Aorta (tissue), 5 donors: ENCODE measurements at regions not wholly inside any gene's neighbourhood (a gene's known extent, or its start where the extent isn't known, plus 50 kb on each side); places are given as distances from the start of the nearest gene placed in this dataset.

Source experiments
- ATAC-seq: fragments of 200-7000 bp; cut with Tn5 transposase; one replicate; pipeline ENCODE4 v1.9.1; 2022; ENCODE audit warnings: moderate library complexity; ENCODE audit not compliant: low FRiP score
- DNase-seq, 2 donors: peaks; one replicate each; pipeline ENCODE4 v3.0.0-alpha.2; 2020
- H3K27ac ChIP-seq, 2 donors: one replicate each; pipeline ENCODE4 v1.5.1; 2013; ENCODE audit warnings: low read length in 2 of 2, mild to moderate bottlenecking in 2 of 2, moderate library complexity in 2 of 2, control low read depth in 1 of 2, inconsistent platforms in 1 of 2, low read depth in 1 of 2
- H3K27me3 ChIP-seq, 2 donors: one replicate each; pipeline ENCODE4 v1.6.1; 2013; ENCODE audit warnings: control low read depth in 1 of 2, low read length in 1 of 2, mild to moderate bottlenecking in 1 of 2, moderate library complexity in 1 of 2; ENCODE audit not compliant: insufficient read depth in 2 of 2, control insufficient read depth in 1 of 2
- H3K36me3 ChIP-seq, 2 donors: one replicate each; pipeline ENCODE4 v1.6.1; 2013; ENCODE audit warnings: control low read depth in 1 of 2, low read length in 1 of 2, mild to moderate bottlenecking in 1 of 2; ENCODE audit not compliant: insufficient read depth in 2 of 2, control insufficient read depth in 1 of 2
- H3K4me1 ChIP-seq, 2 donors: one replicate each; pipeline ENCODE4 v1.6.1; 2013; ENCODE audit warnings: low read length in 2 of 2, control low read depth in 1 of 2, mild to moderate bottlenecking in 1 of 2, moderate library complexity in 1 of 2; ENCODE audit not compliant: insufficient read depth in 2 of 2, control insufficient read depth in 1 of 2
- H3K4me3 ChIP-seq, 2 donors: one replicate each; pipeline ENCODE4 v1.5.1; 2013; ENCODE audit warnings: low read length in 2 of 2, control low read depth in 1 of 2, mild to moderate bottlenecking in 1 of 2
- H3K9me3 ChIP-seq: one replicate; pipeline ENCODE4 v1.6.1; 2013; ENCODE audit warnings: mild to moderate bottlenecking, low read length; ENCODE audit not compliant: control insufficient read depth
- WGBS, 2 donors: extraction: QIAGEN DNeasy Blood & Tissue Kit; methylation state at CpG; one replicate each; pipeline ENCODE4 v1.1.7; 2013; 5-methylcytosine and 5-hydroxymethylcytosine counted together
- intact Hi-C, 2 donors: fragments of 100-400 bp; cut with DNase I; formaldehyde crosslinking; loops; one replicate each; pipeline versions ENCODE4 v1.14.2 to v1.15.0; 2022
- donor health status: healthy with polysubstance abuse.
- donor health status: Bipolar disorder and iron deficiency.
- donor health status: DM: no; HTN: no; CAD: no.
- donor health status: DM: no; HTN: no; CAD: no.
- donor health status: DM: yes; HTN: yes; CAD: no.

DNA sequence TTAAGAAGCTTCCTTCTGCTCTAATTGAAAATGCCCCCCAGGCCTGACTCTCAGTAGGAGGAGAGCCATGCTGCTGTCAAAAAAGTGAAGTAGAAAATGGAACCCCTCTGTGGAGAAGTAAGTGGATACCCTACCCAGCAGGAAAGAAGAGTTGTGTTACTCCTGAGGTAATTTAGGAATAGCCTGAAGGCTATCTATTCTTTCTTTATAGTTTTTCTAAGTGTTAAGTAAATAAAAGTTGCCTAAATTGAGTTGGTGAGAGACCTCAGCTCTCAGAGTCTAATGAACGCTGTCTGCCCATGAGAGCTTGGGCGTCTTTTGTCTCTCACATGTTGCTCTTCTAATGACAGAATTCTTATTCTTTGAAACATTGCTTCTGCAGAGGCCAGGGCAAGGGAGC lies 116.2 kb downstream of the NSUN3 start:
- no peaks in the 10 kb centered on the region for H3K27me3 ChIP-seq
- ATAC-seq = no peak
- H3K4me3 ChIP-seq = no peak overlapping the region
- no peaks in the 10 kb centered on the region for H3K9me3 ChIP-seq
- H3K4me1 ChIP-seq = no peaks in the 10 kb centered on the region
- no peak for DNase-seq
- H3K27ac ChIP-seq = no peak overlapping the region
- no peaks in the 10 kb centered on the region for H3K36me3 ChIP-seq
- intact Hi-C loops = no loop called here
- 50 to 58% methylated on average over 2 of the region's 2 CpGs for WGBS, 2 donors

GRCh38 chr3:94183551-94183950 lies 120.7 kb downstream of the NSUN3 start:
- Histone ChIP-seq H3K27ac (no peak overlapping the region), H3K4me1 (no peaks in the 10 kb centered on the region), H3K4me3 (no peak overlapping the region), H3K27me3 (no peaks in the 10 kb centered on the region), H3K9me3 (no peaks in the 10 kb centered on the region), H3K36me3 (no peaks in the 10 kb centered on the region)
- ATAC-seq = no peak
- intact Hi-C loops = no loop called here
- 77 to 80% methylated on average over 6 of the region's 6 CpGs for WGBS, 2 donors
- DNase-seq = no peak

DNA sequence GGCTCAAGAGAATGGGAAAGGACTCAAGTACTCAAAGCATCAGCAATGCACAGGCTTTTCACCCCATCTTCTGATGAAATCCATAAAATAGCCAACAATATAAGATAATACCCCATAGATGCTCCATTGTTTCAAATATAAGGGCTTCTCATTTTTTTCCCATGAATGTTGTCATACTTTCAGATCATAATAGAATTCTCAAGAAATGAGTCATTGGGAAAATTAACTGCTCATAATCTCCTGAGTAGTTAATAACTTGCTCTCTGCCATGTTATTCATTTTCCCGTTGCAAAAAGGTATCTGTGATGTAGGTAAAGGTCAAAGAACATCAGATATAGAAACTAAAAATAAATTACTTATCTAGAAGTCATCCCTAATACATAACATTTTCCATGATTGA lies 121.9 kb downstream of the NSUN3 start:
- WGBS, 2 donors = 0% methylated on average over 1 of the region's 1 CpG
- intact Hi-C loops = no loop called here
- no peak overlapping the region for H3K4me3 ChIP-seq

DNA sequence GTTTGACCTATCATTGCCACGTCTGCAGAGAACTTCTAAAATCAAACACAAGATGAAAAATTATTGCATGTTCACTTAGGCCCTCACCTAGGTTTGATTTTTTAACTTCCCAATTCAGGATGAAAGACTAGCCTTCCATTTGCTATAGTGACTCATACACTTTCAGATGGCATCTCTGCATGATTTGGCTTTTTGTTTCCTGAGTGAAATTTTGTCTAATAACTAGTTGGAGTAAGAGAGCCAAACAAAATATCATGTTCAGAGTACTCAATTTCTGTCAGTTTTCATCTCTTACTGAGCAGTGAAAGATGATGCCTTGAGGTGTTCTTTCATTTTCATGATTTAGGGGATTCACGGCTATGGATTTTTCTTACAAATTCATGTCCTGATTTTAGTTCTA lies 122.9 kb downstream of the NSUN3 start:
- no peaks in the 10 kb centered on the region for H3K9me3 ChIP-seq
- intact Hi-C loops = no loop called here
- no peaks in the 10 kb centered on the region for H3K4me1 ChIP-seq
- no peaks in the 10 kb centered on the region for H3K27me3 ChIP-seq
- DNase-seq (no peak), ATAC-seq (no peak)
- H3K4me3 ChIP-seq = no peak overlapping the region
- H3K36me3 ChIP-seq = no peaks in the 10 kb centered on the region
- no peak overlapping the region for H3K27ac ChIP-seq
- 77 to 78% methylated on average over 2 of the region's 2 CpGs for WGBS, 2 donors

More for the DNA sequence above, 121.9 kb downstream of the NSUN3 start:
- no peaks in the 10 kb centered on the region for H3K4me1 ChIP-seq
- H3K27ac ChIP-seq = no peak overlapping the region
- no peaks in the 10 kb centered on the region for H3K27me3 ChIP-seq
- H3K36me3 ChIP-seq = no peaks in the 10 kb centered on the region
- no peak for DNase-seq
- H3K9me3 ChIP-seq = no peaks in the 10 kb centered on the region
- no peak for ATAC-seq

- H3K4me1 ChIP-seq = no peaks in the 10 kb centered on the region
- DNase-seq = no peak
- intact Hi-C loops = no loop called here
- H3K27ac ChIP-seq = no peak overlapping the region
- no peaks in the 10 kb centered on the region for H3K36me3 ChIP-seq
- ATAC-seq = no peak
- H3K4me3 ChIP-seq = no peak overlapping the region
- no peaks in the 10 kb centered on the region for H3K27me3 ChIP-seq
- no peaks in the 10 kb centered on the region for H3K9me3 ChIP-seq
- 79 to 80% methylated on average over 2 of the region's 2 CpGs for WGBS, 2 donors
Measured at GRCh38 chr3:94187697-94188096, 124.8 kb downstream of the NSUN3 start.

DNA sequence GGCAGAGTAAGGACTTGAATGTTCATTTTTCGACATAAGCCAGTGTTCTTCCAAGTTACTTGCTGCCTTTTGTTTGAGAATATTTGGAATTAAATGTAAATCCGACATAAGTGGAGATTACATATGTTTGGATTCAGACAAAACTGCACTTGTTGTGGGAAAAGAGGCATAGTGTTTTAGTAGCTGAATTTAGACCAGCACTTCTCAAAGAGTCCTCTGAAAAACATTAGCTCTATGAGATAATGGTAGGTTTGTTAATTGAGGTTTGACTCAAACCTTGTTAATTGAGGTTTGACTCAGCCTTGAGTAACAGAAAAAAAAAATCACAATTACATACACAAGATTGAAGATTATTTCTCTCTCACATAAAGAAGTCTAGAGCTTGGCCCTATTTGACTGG lies 132.5 kb downstream of the NSUN3 start:
- ATAC-seq (no peak), DNase-seq (no peak)
- Histone ChIP-seq H3K9me3 (no peaks in the 10 kb centered on the region), H3K4me3 (no peak overlapping the region), H3K4me1 (no peaks in the 10 kb centered on the region), H3K27ac (no peak overlapping the region), H3K27me3 (no peaks in the 10 kb centered on the region), H3K36me3 (no peaks in the 10 kb centered on the region)
- intact Hi-C loops = no loop called here
- WGBS, 2 donors = 74 to 81% methylated on average over 2 of the region's 2 CpGs

GRCh38 chr3:94206291-94206690 lies 143.4 kb downstream of the NSUN3 start:
- H3K27ac ChIP-seq = no peak overlapping the region
- H3K4me3 ChIP-seq = no peak overlapping the region
- intact Hi-C loops = no loop called here
- DNase-seq = no peak
- no peaks in the 10 kb centered on the region for H3K4me1 ChIP-seq
- H3K36me3 ChIP-seq = no peaks in the 10 kb centered on the region
- ATAC-seq = no peak
- H3K27me3 ChIP-seq = peaks cover 0 to 1% of the 10 kb centered on the region in 2 donors
- WGBS, 2 donors = 85 to 91% methylated on average over 2 of the region's 2 CpGs
- peaks cover 1% of the 10 kb centered on the region for H3K9me3 ChIP-seq

- no peak for DNase-seq
- H3K27me3 ChIP-seq = peaks cover 0 to 1% of the 10 kb centered on the region in 2 donors
- ATAC-seq = no peak
- H3K27ac ChIP-seq = no peak overlapping the region
- 51 to 56% methylated on average over 1 of the region's 1 CpG for WGBS, 2 donors
- intact Hi-C loops = no loop called here
- H3K36me3 ChIP-seq = no peaks in the 10 kb centered on the region
- H3K9me3 ChIP-seq = peaks cover 2% of the 10 kb centered on the region
- no peaks in the 10 kb centered on the region for H3K4me1 ChIP-seq
- no peak overlapping the region for H3K4me3 ChIP-seq
Measured at GRCh38 chr3:94210256-94210655, 147.4 kb downstream of the NSUN3 start.

DNA sequence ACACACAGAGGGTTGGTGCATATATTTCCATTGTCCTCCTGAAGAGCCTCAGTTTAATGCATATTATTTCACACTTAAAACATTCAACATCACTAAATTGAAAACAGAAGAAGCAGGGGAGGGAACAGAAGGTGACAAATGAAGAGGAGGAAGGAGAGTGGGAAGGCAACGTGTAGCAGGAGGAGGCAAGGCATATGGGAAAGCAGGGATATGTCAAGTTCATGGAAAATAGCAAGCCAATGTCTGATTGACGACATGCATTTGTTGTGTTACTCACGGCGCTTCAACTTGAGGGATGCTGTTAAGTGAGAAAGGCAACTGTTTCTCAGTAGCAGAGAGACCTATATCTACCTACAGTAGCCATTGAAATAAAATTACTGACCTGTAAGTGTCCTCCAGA lies 154.5 kb downstream of the NSUN3 start:
- H3K4me3 ChIP-seq = no peak overlapping the region
- no peak overlapping the region for H3K27ac ChIP-seq
- peaks cover 4% of the 10 kb centered on the region for H3K9me3 ChIP-seq
- no peak for DNase-seq
- no peaks in the 10 kb centered on the region for H3K27me3 ChIP-seq
- no peaks in the 10 kb centered on the region for H3K4me1 ChIP-seq
- no peak for ATAC-seq
- 49 to 50% methylated on average over 4 of the region's 4 CpGs for WGBS, 2 donors
- no peaks in the 10 kb centered on the region for H3K36me3 ChIP-seq
- intact Hi-C loops = no loop called here
